HepG2 (cell line): ENCODE measurements at regions not wholly inside any gene's neighbourhood (a gene's known extent, or its start where the extent isn't known, plus 50 kb on each side); places are given as distances from the start of the nearest gene placed in this dataset.

ENCODE experiments used
- BHLHE40 ChIP-seq: IDR thresholded peaks from 2 replicates; pipeline ENCODE4 v1.6.1; 2011; ENCODE audit warnings: low read length, improper control_type of control experiment
- HHEX ChIP-seq: IDR thresholded peaks from 2 replicates; pipeline ENCODE4 v1.6.1; 2016; ENCODE audit warnings: control low read depth
- MED8 ChIP-seq: sonication (generic); formaldehyde crosslinking; IDR thresholded peaks from 2 replicates; pipeline ENCODE4 v1.8.1; 2023; ENCODE audit warnings: mild to moderate bottlenecking, missing genetic modification reagents; ENCODE audit not compliant: insufficient replicate concordance
- NBN ChIP-seq: fragments of 450-650 bp; conservative IDR thresholded peaks from 2 replicates; pipeline ENCODE4 v1.6.1; 2017
- NCOR1 ChIP-seq: fragments of 200-600 bp; sonication (generic); IDR thresholded peaks from 2 replicates; pipeline ENCODE4 v1.7.0; 2017; ENCODE audit warnings: antibody characterized with exemption, low read length, borderline replicate concordance
- NFYB ChIP-seq: sonication (generic); formaldehyde crosslinking; IDR thresholded peaks from 2 replicates; pipeline ENCODE4 v1.4.0; 2020; ENCODE audit warnings: missing genetic modification reagents
- NKX3-1 ChIP-seq: sonication (generic); formaldehyde crosslinking; IDR thresholded peaks from 2 replicates; pipeline ENCODE4 v1.5.0; 2020; ENCODE audit warnings: missing genetic modification reagents
- SP2 ChIP-seq: sonication (generic); formaldehyde crosslinking; IDR thresholded peaks from 2 replicates; pipeline ENCODE4 v1.5.1; 2020; ENCODE audit warnings: mild to moderate bottlenecking, missing genetic modification reagents
- TAF1 ChIP-seq: sonication (generic); formaldehyde crosslinking; IDR thresholded peaks from 2 replicates; pipeline ENCODE4 v1.4.0; 2020; ENCODE audit warnings: missing genetic modification reagents
- ZNF143 ChIP-seq: sonication (generic); formaldehyde crosslinking; IDR thresholded peaks from 2 replicates; pipeline ENCODE4 v1.4.0; 2020; ENCODE audit warnings: missing genetic modification reagents
- ZNF256 ChIP-seq: sonication (generic); formaldehyde crosslinking; conservative IDR thresholded peaks from 2 replicates; pipeline ENCODE4 v1.4.0; 2020; ENCODE audit warnings: missing genetic modification reagents
- ZNF335 ChIP-seq: sonication (generic); formaldehyde crosslinking; IDR thresholded peaks from 2 replicates; pipeline ENCODE4 v1.4.0; 2020; ENCODE audit warnings: missing genetic modification reagents
- ZNF350 ChIP-seq: sonication (generic); formaldehyde crosslinking; IDR thresholded peaks from 2 replicates; pipeline ENCODE4 v1.4.0; 2020; ENCODE audit warnings: mild to moderate bottlenecking, low read depth, missing genetic modification reagents, borderline replicate concordance
- ZNF549 ChIP-seq: sonication (generic); formaldehyde crosslinking; IDR thresholded peaks from 2 replicates; pipeline ENCODE4 v1.5.0; 2020; ENCODE audit warnings: missing genetic modification reagents
- ZNF777 ChIP-seq: sonication (generic); formaldehyde crosslinking; IDR thresholded peaks from 2 replicates; pipeline ENCODE4 v1.4.0; 2020; ENCODE audit warnings: missing genetic modification reagents
- TF ChIP-seq, protein P1 (sequence below): sonication (generic); formaldehyde crosslinking; IDR thresholded peaks from 2 replicates; pipeline ENCODE4 v1.4.0; 2020; ENCODE audit warnings: missing genetic modification reagents, borderline replicate concordance
- TF ChIP-seq, protein P2 (sequence below), 2 experiments: sonication (generic) in 1 of 2; formaldehyde crosslinking in 1 of 2; IDR thresholded peaks; 2 replicates each; pipeline versions ENCODE4 v1.4.0 to v1.6.1; 2018 to 2020; ENCODE audit warnings: missing genetic modification reagents in 2 of 2, borderline replicate concordance in 1 of 2, low read depth in 1 of 2, mild to moderate bottlenecking in 1 of 2, missing biosample characterization in 1 of 2
- TF ChIP-seq, protein P3 (sequence below): conservative IDR thresholded peaks from 2 replicates; pipeline ENCODE4 v1.6.1; 2018; ENCODE audit warnings: missing genetic modification reagents
- TF ChIP-seq, protein P4 (sequence below): sonication (generic); formaldehyde crosslinking; IDR thresholded peaks from 2 replicates; pipeline ENCODE4 v1.9.0; 2022; ENCODE audit warnings: missing genetic modification reagents, mild to moderate bottlenecking, borderline replicate concordance

DNA sequence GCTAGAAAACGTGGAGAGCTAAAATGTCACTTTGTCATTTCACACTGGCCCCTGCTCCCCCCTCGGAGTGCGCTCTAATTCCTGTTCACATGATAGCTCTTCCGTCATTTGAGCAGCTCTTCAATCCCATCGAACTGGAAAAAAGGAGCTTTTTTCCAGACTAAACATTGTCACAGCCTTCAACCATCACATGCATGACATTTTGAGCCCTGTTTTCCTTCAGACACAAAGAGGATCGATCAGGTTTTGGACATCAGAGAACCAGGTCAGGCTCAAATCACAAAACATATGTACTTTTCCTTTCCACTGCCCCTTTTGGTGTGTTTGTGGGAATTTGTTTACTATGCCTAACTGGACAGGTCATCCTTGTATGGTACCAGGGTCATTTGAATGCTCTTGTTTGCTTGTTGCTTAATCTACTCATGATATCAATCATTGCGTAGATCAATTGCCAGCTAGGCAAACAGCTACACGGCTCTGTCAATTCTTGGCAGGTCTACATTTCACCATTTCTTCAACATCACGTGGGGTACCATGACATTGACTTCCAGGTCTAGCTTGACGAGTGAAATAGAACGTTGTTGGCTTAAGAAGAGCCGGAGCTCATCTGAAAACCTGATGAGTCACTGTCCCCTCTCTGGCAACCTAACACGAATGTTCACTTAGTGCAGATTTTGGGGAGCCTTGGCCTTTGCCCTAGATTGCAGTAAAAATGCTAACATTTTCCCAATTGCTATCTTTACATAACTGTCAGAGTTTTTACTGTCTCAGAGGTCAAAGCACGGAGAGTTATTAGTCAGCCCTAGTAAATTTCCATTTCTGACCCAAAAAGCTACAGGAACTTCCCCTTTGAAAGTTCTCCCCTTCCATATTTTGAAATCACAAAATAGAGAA, 87.3 kb downstream of the LYZL2 start (continued):
- no peak for TF ChIP-seq ZNF549 (CRISPR knock-in tag)
- TF ChIP-seq SP2: no peak
- TF ChIP-seq NBN: no peak
- TF ChIP-seq, protein P1, sequence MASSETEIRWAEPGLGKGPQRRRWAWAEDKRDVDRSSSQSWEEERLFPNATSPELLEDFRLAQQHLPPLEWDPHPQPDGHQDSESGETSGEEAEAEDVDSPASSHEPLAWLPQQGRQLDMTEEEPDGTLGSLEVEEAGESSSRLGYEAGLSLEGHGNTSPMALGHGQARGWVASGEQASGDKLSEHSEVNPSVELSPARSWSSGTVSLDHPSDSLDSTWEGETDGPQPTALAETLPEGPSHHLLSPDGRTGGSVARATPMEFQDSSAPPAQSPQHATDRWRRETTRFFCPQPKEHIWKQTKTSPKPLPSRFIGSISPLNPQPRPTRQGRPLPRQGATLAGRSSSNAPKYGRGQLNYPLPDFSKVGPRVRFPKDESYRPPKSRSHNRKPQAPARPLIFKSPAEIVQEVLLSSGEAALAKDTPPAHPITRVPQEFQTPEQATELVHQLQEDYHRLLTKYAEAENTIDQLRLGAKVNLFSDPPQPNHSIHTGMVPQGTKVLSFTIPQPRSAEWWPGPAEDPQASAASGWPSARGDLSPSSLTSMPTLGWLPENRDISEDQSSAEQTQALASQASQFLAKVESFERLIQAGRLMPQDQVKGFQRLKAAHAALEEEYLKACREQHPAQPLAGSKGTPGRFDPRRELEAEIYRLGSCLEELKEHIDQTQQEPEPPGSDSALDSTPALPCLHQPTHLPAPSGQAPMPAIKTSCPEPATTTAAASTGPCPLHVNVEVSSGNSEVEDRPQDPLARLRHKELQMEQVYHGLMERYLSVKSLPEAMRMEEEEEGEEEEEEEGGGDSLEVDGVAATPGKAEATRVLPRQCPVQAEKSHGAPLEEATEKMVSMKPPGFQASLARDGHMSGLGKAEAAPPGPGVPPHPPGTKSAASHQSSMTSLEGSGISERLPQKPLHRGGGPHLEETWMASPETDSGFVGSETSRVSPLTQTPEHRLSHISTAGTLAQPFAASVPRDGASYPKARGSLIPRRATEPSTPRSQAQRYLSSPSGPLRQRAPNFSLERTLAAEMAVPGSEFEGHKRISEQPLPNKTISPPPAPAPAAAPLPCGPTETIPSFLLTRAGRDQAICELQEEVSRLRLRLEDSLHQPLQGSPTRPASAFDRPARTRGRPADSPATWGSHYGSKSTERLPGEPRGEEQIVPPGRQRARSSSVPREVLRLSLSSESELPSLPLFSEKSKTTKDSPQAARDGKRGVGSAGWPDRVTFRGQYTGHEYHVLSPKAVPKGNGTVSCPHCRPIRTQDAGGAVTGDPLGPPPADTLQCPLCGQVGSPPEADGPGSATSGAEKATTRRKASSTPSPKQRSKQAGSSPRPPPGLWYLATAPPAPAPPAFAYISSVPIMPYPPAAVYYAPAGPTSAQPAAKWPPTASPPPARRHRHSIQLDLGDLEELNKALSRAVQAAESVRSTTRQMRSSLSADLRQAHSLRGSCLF (CRISPR knock-in tag): no peak; the same call in 1 of the 2 replicates
- TF ChIP-seq, protein P2, sequence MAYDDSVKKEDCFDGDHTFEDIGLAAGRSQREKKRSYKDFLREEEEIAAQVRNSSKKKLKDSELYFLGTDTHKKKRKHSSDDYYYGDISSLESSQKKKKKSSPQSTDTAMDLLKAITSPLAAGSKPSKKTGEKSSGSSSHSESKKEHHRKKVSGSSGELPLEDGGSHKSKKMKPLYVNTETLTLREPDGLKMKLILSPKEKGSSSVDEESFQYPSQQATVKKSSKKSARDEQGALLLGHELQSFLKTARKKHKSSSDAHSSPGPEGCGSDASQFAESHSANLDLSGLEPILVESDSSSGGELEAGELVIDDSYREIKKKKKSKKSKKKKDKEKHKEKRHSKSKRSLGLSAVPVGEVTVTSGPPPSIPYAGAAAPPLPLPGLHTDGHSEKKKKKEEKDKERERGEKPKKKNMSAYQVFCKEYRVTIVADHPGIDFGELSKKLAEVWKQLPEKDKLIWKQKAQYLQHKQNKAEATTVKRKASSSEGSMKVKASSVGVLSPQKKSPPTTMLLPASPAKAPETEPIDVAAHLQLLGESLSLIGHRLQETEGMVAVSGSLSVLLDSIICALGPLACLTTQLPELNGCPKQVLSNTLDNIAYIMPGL (CRISPR knock-in tag; IDR thresholded peaks at IDR 0.05; ENCODE audit: borderline replicate concordance in 1 of 2, low read depth in 1 of 2): peak in 1 of 2 experiments; percentile 21; a peak in 2 of 4 replicates
- TF ChIP-seq ZNF335 (CRISPR knock-in tag): peak; percentile 77
- TF ChIP-seq ZNF143: no peak
- no peak for TF ChIP-seq MED8 (CRISPR knock-in tag)
- TF ChIP-seq, protein P3, sequence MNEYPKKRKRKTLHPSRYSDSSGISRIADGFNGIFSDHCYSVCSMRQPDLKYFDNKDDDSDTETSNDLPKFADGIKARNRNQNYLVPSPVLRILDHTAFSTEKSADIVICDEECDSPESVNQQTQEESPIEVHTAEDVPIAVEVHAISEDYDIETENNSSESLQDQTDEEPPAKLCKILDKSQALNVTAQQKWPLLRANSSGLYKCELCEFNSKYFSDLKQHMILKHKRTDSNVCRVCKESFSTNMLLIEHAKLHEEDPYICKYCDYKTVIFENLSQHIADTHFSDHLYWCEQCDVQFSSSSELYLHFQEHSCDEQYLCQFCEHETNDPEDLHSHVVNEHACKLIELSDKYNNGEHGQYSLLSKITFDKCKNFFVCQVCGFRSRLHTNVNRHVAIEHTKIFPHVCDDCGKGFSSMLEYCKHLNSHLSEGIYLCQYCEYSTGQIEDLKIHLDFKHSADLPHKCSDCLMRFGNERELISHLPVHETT (CRISPR knock-in tag): no peak; the same call in 1 of the 2 replicates
- TF ChIP-seq, protein P4, sequence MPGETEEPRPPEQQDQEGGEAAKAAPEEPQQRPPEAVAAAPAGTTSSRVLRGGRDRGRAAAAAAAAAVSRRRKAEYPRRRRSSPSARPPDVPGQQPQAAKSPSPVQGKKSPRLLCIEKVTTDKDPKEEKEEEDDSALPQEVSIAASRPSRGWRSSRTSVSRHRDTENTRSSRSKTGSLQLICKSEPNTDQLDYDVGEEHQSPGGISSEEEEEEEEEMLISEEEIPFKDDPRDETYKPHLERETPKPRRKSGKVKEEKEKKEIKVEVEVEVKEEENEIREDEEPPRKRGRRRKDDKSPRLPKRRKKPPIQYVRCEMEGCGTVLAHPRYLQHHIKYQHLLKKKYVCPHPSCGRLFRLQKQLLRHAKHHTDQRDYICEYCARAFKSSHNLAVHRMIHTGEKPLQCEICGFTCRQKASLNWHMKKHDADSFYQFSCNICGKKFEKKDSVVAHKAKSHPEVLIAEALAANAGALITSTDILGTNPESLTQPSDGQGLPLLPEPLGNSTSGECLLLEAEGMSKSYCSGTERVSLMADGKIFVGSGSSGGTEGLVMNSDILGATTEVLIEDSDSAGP: 0 out of 2 replicates have a peak, but pooled peaks have one; percentile 46
- TF ChIP-seq ZNF350 (CRISPR knock-in tag): peak; percentile 42
- no peak; the same call in 1 of the 2 replicates for TF ChIP-seq ZNF256 (CRISPR knock-in tag)
- peak; percentile 95 for TF ChIP-seq HHEX (CRISPR knock-in tag)
- no peak for TF ChIP-seq ZNF777
- TF ChIP-seq TAF1 (CRISPR knock-in tag): no peak
- peak; percentile 59 for TF ChIP-seq BHLHE40
- TF ChIP-seq NFYB (CRISPR knock-in tag): no peak
- peak; percentile 71 for TF ChIP-seq NKX3-1 (CRISPR knock-in tag)
- TF ChIP-seq NCOR1: peak; percentile 95
